ENCODE measurements at regions not wholly inside any gene's neighbourhood (a gene's known extent, or its start where the extent isn't known, plus 50 kb on each side); places are given as distances from the start of the nearest gene placed in this dataset.

DNA sequence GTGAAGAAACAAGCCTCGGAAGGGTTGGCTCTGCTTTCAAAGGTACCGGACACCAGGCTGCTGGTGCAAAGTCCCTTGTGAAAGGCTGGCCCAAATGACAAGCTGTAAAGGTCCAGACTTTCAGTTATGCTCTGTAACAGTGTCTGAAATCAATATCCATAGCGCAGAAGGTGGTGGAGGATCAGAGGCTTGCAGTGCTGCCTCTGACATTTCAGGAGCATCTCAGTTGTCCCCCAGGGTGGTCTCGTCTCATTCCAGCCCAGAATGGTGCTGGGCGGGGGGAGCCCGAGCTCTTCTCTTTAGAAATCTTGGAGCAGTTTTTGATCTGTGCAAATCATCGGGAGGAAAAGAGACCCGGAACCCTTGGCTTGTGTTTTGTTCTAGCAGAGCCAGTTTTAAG, 402.3 kb upstream of the RGMA start:
- H3K4me1 ChIP-seq = peaks cover 0 to 16% (median 5%) of the 10 kb centered on the region in 12 donors
- H3K27me3 ChIP-seq = no peaks in the 10 kb centered on the region
- no peak for TF ChIP-seq POLR2A (IDR thresholded peaks at IDR 0.05)
- no peaks in the 10 kb centered on the region for H3K36me3 ChIP-seq
- no peak overlapping the region for H3K4me3 ChIP-seq
- WGBS, 4 donors = 83 to 88% (median 85%) methylated on average over 8 of the region's 8 CpGs
- intact Hi-C loops (cut with DNase I) = no loop called here
- DNase-seq = no peak
- no peak overlapping the region for H3K27ac ChIP-seq
- no peak for ATAC-seq
- no peaks in the 10 kb centered on the region for H3K9me3 ChIP-seq

DNA sequence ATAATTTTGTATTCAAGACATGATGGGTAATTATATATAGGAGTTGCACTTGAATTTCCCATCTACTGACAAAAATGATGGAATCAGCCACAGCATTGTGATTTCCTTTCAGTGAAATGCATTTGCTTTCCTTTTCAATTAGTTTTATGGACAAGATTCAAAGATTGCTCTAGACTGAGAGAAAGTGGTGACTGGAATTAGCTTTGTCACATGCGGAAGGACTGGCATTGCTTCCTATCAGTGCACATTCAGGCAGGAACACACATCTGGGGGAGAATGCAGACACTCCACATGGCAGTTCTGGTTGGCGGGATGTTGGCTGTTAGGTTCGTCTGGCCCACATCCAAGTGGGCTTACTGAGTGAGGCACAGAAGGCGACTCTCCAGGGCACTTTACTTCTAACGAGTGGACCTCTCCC, 399.3 kb upstream of the RGMA start:
- intact Hi-C loops (cut with DNase I) = loop anchor here in 3 of 10 donors (10.0 kb wide), 2 partner anchors 126 to 454 kb away; no protein-coding TSS in a partner anchor
- Histone ChIP-seq H3K4me1 (peaks cover 0 to 20% (median 5%) of the 10 kb centered on the region in 12 donors), H3K27me3 (no peaks in the 10 kb centered on the region), H3K36me3 (no peaks in the 10 kb centered on the region), H3K9me3 (no peaks in the 10 kb centered on the region), H3K27ac (peak overlapping the region in 2 of 12 donors; percentile 10 to 64), H3K4me3 (no peak overlapping the region)
- no peak for TF ChIP-seq POLR2A (IDR thresholded peaks at IDR 0.05)
- TF ChIP-seq, protein P1, sequence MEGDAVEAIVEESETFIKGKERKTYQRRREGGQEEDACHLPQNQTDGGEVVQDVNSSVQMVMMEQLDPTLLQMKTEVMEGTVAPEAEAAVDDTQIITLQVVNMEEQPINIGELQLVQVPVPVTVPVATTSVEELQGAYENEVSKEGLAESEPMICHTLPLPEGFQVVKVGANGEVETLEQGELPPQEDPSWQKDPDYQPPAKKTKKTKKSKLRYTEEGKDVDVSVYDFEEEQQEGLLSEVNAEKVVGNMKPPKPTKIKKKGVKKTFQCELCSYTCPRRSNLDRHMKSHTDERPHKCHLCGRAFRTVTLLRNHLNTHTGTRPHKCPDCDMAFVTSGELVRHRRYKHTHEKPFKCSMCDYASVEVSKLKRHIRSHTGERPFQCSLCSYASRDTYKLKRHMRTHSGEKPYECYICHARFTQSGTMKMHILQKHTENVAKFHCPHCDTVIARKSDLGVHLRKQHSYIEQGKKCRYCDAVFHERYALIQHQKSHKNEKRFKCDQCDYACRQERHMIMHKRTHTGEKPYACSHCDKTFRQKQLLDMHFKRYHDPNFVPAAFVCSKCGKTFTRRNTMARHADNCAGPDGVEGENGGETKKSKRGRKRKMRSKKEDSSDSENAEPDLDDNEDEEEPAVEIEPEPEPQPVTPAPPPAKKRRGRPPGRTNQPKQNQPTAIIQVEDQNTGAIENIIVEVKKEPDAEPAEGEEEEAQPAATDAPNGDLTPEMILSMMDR (IDR thresholded peaks at IDR 0.05) = no peak
- DNase-seq (peak in 2 of 5 donors; percentile 23 to 56), ATAC-seq (no peak)
- WGBS, 4 donors = 41 to 58% (median 48%) methylated on average over 5 of the region's 5 CpGs

DNA sequence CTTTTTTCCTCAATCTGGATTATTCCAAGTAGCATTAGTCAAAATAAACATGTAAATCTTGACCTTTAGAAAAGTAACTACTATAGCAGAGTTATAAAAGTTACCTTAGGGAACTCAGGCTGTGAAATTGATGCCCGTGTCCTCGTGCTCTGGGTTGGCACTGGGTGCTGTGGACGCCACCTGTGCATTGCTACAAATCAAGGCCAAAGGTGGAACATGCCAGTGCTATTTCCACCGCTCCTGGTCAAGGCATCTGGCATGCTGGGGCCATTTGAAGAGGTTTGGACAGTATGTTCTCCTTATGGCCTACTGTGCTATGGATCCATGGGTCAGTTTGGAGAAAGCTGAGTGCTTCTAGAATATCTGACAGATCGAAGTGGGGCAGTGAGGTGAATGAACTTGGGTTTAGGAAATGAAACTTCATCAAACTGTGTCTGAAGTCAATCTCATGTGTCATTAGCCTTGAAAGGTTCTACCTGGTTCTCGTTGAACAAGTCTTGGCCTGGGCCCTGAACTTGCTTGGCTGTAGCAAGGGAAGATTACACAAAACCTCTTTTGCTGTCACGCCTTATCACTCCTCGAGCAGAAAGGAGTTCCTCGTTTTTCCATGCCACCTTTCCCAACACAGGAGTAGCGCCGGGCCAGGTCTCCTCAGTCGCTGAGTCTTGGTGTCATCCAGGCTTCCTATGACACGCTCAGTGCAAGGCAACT, 397.6 kb upstream of the RGMA start:
- TF ChIP-seq, protein P1 (IDR thresholded peaks at IDR 0.05) = no peak
- no peak for TF ChIP-seq POLR2A (IDR thresholded peaks at IDR 0.05)
- Histone ChIP-seq H3K4me1 (peaks cover 0 to 20% (median 5%) of the 10 kb centered on the region in 12 donors), H3K27ac (peak overlapping the region; percentile 24 to 93 (median 64)), H3K9me3 (no peaks in the 10 kb centered on the region), H3K4me3 (no peak overlapping the region), H3K36me3 (no peaks in the 10 kb centered on the region), H3K27me3 (no peaks in the 10 kb centered on the region)
- intact Hi-C loops (cut with DNase I) = loop anchor here in 3 of 10 donors (10.0 kb wide), 2 partner anchors 128 to 452 kb away; no protein-coding TSS in a partner anchor
- DNase-seq (no peak), ATAC-seq (peak in 1 of 4 donors; percentile 30)
- WGBS, 4 donors = 66 to 84% (median 82%) methylated on average over 13 of the region's 13 CpGs

DNA sequence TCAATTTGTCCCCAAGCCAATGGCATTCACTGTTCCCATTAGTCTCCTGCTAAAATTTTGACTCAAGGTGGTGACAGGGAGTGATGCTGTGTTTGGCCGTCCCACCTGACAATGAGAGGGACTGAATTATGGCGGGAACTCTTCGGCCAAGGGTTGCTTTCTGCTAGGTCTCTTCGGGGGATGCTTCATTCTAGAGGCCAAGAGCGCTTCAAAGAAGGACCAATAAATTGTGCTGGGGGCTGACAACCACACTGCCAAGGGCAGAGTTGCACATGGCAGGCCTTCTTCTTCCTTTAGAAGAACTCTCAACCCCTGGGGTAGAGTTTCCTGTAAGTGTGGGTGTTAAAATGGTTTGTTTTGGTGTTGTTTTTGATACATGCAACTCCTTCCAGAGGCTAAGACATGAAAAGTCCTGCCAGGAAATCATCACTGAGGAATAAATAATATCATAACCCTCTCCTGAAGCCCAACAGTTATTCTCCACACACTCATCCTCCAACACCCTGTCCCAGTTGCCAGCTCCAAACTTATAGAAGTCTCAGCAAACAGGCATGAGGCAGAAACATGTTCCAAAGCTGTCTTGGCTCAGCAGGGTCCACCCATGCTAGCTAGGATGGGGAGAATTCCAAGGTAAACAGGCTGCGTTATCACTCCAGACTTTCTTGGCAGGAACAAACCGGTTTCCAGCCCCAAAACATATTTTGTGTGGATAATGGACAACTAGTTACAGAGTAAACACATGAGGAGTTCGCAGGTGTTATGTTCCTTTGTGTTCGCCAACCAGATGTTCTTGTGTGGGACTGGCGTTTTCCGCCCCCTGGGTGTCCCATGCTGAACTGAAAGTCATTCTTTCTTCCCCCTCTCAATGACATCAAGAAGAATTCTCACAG, 396.7 kb upstream of the RGMA start:
- Histone ChIP-seq H3K27ac (peak overlapping the region in 11 of 12 donors; percentile 4 to 87 (median 63)), H3K4me1 (peaks cover 0 to 20% (median 5%) of the 10 kb centered on the region in 12 donors), H3K9me3 (no peaks in the 10 kb centered on the region), H3K36me3 (no peaks in the 10 kb centered on the region), H3K4me3 (no peak overlapping the region), H3K27me3 (no peaks in the 10 kb centered on the region)
- ATAC-seq = peak; percentile 85 to 91 (median 89)
- peak in 4 of 5 donors; percentile 58 to 63 (median 62) for DNase-seq
- intact Hi-C loops (cut with DNase I) = loop anchor here in 3 of 10 donors (10.0 kb wide), 2 partner anchors 129 to 451 kb away; no protein-coding TSS in a partner anchor
- TF ChIP-seq, protein P1 (IDR thresholded peaks at IDR 0.05) = peak in 4 of 12 donors; percentile 12 to 44 (median 31)
- no peak for TF ChIP-seq POLR2A (IDR thresholded peaks at IDR 0.05)
- 60 to 81% (median 67%) methylated on average over 11 of the region's 11 CpGs for whole genome bisulfite sequencing, 4 donors
